Cardiac septum (tissue), 1 donor: ENCODE measurements at regions not wholly inside any gene's neighbourhood (a gene's known extent, or its start where the extent isn't known, plus 50 kb on each side); places are given as distances from the start of the nearest gene placed in this dataset.
A peak's percentile ranks its signal among the peaks of the same experiment; 100 is the strongest.

Source experiments
- DNase-seq: peaks from one replicate; pipeline ENCODE4 v3.0.0-alpha.2; 2020; ENCODE audit warnings: low spot score
- intact Hi-C: fragments of 100-400 bp; cut with DNase I; formaldehyde crosslinking; loops from one replicate; pipeline ENCODE4 v1.14.0; 2022
- donor health status: DM: no; HTN: no; CAD: no.

GRCh38 chr1:5812295-5812694 is 179.9 kb downstream of the NPHP4 start:
- no peak for DNase-seq
- intact Hi-C loops = no loop called here

GRCh38 chr1:5811419-5811818 is 180.8 kb downstream of the NPHP4 start:
- intact Hi-C loops = no loop called here
- no peak for DNase-seq

- intact Hi-C loops = no loop called here
- peak; percentile 54 for DNase-seq
These were observed 181.5 kb downstream of the NPHP4 start for GRCh38 chr1:5810553-5811270.

DNA sequence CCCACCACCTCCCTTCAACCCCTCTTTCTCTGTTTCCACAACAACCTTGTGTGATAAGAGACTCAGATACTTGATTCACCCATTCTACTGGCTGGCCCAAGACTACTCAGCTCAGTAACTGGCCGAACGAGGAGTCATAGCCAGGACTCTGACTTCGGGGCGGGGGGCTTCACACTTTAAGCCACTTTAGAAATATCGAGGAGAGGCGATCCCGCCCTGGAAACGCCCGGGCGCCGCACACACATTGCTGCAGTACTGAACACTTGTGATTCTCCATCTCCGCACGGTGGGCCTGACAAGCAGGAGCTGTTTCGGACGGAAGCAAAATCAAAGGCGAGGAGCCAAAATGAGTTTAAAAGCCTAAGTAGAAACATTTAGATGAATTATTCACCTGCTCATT is 182.1 kb downstream of the NPHP4 start:
- intact Hi-C loops = no loop called here
- no peak for DNase-seq

GRCh38 chr1:5809207-5809788 is 182.9 kb downstream of the NPHP4 start:
- no peak for DNase-seq
- intact Hi-C loops = no loop called here

DNA sequence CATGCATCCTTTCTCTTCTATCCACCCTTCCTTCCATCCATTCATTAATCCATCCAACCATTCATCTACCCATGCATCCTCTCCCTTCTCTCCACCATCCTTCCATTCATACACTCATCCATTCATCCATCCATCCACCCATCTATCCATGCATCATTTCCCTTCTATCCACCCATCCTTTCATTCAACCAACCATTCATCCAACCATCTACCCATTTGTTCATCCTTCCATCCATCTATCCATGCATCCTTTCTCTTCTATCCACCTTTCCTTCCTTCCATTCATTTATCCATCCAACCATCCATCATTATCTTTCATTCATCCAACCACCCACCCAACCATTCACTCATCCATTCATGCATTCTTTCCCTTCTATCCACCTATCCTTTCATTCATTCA is 188.4 kb downstream of the NPHP4 start:
- intact Hi-C loops = no loop called here
- no peak for DNase-seq

- DNase-seq = no peak
- intact Hi-C loops = no loop called here
These were observed 189.6 kb downstream of the NPHP4 start for GRCh38 chr1:5802606-5803005.

GRCh38 chr1:5798904-5799303 is 193.3 kb downstream of the NPHP4 start:
- intact Hi-C loops = no loop called here
- DNase-seq = no peak

- DNase-seq = no peak
- intact Hi-C loops = no loop called here
These were observed 194.0 kb downstream of the NPHP4 start for GRCh38 chr1:5798151-5798730.

GRCh38 chr1:5796028-5796427 is 196.2 kb downstream of the NPHP4 start:
- intact Hi-C loops = no loop called here
- no peak for DNase-seq

GRCh38 chr1:5794279-5794678 is 197.9 kb downstream of the NPHP4 start:
- no peak for DNase-seq
- intact Hi-C loops = no loop called here

DNA sequence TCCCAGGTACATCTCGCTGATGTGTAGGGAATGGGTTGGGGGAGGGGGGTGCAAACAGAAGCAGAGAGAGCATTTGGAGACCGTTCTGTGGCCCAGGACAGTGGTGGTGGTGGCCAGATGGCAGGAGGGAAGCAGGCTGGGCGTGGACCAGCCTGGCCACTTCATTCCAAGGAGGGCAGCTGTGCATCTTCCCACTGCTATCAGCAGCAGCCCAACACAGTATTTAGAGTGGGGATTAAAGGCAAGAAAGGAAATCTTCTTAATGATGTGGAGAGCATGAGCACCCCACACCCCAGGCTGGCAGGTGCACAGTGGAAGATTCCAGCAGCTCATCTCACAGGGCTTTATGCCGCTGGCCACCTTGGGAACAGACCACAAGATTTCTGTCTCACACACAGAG is 198.7 kb downstream of the NPHP4 start:
- intact Hi-C loops = no loop called here
- DNase-seq = no peak

DNA sequence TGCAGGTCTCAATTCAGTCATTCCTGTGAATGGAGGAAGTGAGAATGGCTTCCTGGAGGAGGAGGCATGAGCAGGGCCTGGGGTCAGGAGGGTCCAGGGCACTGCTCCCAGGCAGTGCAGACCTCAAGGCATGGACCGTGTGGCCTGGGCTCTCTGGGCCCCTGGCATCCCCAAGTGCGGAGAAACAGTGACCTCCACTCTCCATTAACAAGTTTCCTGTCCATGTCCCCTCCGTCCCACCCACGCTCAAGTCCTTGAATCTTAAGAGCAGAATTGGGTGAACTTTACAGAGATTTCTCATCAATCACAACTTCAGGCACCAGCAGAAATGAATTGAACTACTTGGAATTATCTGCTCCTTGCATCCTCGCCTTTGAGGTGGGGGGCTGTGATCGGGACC is 211.1 kb downstream of the NPHP4 start:
- DNase-seq = peak; percentile 60
- intact Hi-C loops = no loop called here

DNA sequence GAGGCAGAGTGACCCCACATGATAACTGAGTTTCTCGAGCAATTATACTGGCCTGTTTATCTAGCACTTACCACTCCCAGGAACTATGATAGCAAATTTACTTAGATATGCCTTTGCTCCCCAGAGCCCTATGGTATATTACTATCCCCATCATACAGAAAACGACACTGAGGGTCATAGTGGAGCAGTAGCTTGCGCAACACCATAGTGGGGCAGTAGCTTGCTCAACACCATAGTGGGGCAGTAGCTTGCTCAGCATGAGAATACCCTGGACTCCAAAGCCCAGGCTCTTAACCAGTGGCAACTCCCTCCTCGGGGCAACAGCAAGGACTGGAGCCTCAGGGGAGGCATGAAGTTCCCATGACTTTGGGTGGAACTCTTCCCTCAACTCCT is 211.9 kb downstream of the NPHP4 start:
- DNase-seq = no peak
- intact Hi-C loops = no loop called here

DNA sequence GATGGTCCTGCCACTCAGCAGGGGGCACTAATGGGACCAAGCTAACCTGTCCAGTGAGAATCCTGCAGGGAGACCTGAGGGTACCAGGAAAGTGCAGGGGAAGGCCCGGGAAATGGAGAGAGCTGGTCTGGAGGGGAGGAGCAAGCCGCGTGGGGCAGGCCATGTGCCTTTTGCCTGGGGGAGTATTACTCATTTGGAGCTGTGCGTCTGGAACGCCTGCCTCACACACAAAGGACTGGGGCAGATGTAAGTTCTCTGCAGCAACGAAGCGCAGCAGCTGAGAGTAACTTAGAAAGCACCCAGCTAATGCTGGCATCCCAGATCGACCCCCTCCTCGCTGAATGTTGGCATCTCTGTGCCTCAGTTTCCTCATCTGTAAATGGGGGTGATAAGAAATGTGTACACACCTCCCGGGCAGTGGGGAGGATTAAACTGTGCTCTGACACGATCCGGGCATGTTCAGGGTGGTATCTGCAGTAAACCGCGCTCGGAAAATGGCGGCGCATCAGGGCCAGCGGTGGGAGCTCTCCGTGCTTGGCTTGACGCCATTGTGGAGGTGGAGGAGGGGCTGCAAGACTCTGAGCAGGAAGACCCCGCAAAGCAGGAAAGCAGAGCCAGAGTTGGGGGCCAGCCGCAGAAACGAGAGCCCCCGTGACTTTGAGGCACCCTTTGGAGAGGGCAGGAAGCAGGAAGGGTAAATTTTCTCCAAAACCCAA is 212.5 kb downstream of the NPHP4 start:
- intact Hi-C loops = no loop called here
- no peak for DNase-seq

- DNase-seq = no peak
- intact Hi-C loops = no loop called here
These were observed 216.1 kb downstream of the NPHP4 start for GRCh38 chr1:5776035-5776550.

GRCh38 chr1:5774019-5774418 is 218.2 kb downstream of the NPHP4 start:
- intact Hi-C loops = no loop called here
- DNase-seq = no peak

DNA sequence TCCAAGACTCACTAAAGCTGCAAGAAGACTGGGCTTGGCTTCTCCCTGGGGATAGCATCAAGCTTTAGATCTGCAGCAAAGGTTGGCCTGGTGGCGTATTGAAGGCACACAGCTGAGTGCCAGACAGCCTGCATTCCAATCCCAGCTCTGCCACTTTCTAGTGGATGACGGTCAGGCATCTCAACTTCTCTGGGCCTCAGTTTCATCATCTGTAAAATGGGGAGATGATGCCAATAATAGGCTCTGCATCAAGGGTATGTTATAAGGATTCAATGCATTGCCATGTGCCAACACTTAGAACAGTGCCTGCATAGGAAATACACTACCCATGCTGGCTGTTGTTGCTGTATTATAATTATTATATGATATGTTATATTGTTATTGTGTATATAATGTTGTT is 220.4 kb downstream of the NPHP4 start:
- intact Hi-C loops = no loop called here

GRCh38 chr1:5770981-5771765 is 221.1 kb downstream of the NPHP4 start:
- intact Hi-C loops = no loop called here
- DNase-seq = no peak

More for the DNA sequence above, 220.4 kb downstream of the NPHP4 start:
- no peak for DNase-seq

DNA sequence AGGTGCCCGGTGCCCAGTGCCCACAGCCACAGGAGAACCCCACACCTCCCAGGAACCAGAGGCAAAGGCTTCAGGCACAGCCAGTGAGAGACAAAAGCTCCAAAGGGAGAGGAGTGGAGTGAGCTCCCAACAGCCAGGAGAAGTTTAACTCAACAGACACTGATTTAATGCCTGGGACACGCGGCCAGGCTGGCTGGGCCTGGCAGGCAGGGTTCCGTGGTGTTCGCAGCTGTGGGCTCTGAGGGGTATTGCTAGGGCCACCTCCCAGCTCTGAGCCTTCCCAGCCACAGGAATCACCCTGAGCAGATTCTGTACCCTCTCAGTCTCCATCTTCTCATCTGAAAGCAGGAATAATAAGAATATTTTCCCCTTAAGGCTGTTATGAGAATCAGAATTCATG is 222.5 kb downstream of the NPHP4 start:
- DNase-seq = no peak
- intact Hi-C loops = no loop called here
